Parathyroid adenoma (tissue), 2 donors: ENCODE measurements at regions not wholly inside any gene's neighbourhood (a gene's known extent, or its start where the extent isn't known, plus 50 kb on each side); places are given as distances from the start of the nearest gene placed in this dataset.

Experiments used
- H2AFZ ChIP-seq: fragments of 300-600 bp; sonication (generic); one replicate; pipeline ENCODE4 v1.7.0; 2017; ENCODE audit warnings: antibody characterized with exemption, mild to moderate bottlenecking
- H3K27ac ChIP-seq: fragments of 300-600 bp; sonication (generic); one replicate; pipeline ENCODE4 v1.7.0; 2017
- H3K27me3 ChIP-seq: fragments of 300-600 bp; sonication (generic); one replicate; pipeline ENCODE4 v1.7.0; 2017; ENCODE audit warnings: low read length; ENCODE audit not compliant: control insufficient read depth, insufficient read depth
- H3K36me3 ChIP-seq: fragments of 300-600 bp; sonication (generic); one replicate; pipeline ENCODE4 v1.7.0; 2017; ENCODE audit warnings: low read length; ENCODE audit not compliant: control insufficient read depth, insufficient read depth
- H3K4me1 ChIP-seq: fragments of 300-600 bp; sonication (generic); one replicate; pipeline ENCODE4 v1.7.0; 2017; ENCODE audit warnings: control low read depth
- H3K4me2 ChIP-seq: fragments of 300-600 bp; sonication (generic); one replicate; pipeline ENCODE4 v1.7.0; 2017; ENCODE audit warnings: low read length
- H3K4me3 ChIP-seq: fragments of 300-600 bp; sonication (generic); one replicate; pipeline ENCODE4 v1.7.0; 2017; ENCODE audit warnings: low read depth, low read length
- H3K79me2 ChIP-seq: fragments of 300-600 bp; sonication (generic); one replicate; pipeline ENCODE4 v1.7.0; 2017; ENCODE audit warnings: control low read depth
- H3K9ac ChIP-seq: fragments of 300-600 bp; sonication (generic); one replicate; pipeline ENCODE4 v1.7.0; 2017; ENCODE audit warnings: mild to moderate bottlenecking
- H3K9me3 ChIP-seq: fragments of 300-600 bp; sonication (generic); one replicate; pipeline ENCODE4 v1.7.0; 2017; ENCODE audit warnings: low read length; ENCODE audit not compliant: control insufficient read depth
- CTCF ChIP-seq: fragments of 300-600 bp; sonication (generic); IDR thresholded peaks from one replicate; pipeline ENCODE4 v1.7.0; 2017; ENCODE audit warnings: antibody characterized with exemption, mild to moderate bottlenecking
- donor health status: primary hyperparathyroidism.

GRCh38 chr11:130766650-130767565 lies 149.4 kb downstream of the SNX19 start:
- H3K4me3 ChIP-seq = no peak overlapping the region
- no peak for TF ChIP-seq CTCF
- H3K36me3 ChIP-seq = no peaks in the 10 kb centered on the region
- H3K27ac ChIP-seq = no peak overlapping the region
- no peaks in the 10 kb centered on the region for H3K79me2 ChIP-seq
- H3K9ac ChIP-seq = no peak overlapping the region
- no peaks in the 10 kb centered on the region for H3K27me3 ChIP-seq
- H2AFZ ChIP-seq = no peak overlapping the region
- H3K4me1 ChIP-seq = no peaks in the 10 kb centered on the region
- no peak overlapping the region for H3K4me2 ChIP-seq
- H3K9me3 ChIP-seq = no peaks in the 10 kb centered on the region

GRCh38 chr11:130769782-130770535 lies 146.3 kb downstream of the SNX19 start:
- H3K36me3 ChIP-seq = no peaks in the 10 kb centered on the region
- H3K9ac ChIP-seq = no peak overlapping the region
- no peak overlapping the region for H2AFZ ChIP-seq
- no peaks in the 10 kb centered on the region for H3K9me3 ChIP-seq
- TF ChIP-seq CTCF = no peak
- H3K27me3 ChIP-seq = no peaks in the 10 kb centered on the region
- H3K4me3 ChIP-seq = no peak overlapping the region
- no peaks in the 10 kb centered on the region for H3K4me1 ChIP-seq
- no peak overlapping the region for H3K4me2 ChIP-seq
- H3K27ac ChIP-seq = no peak overlapping the region
- no peaks in the 10 kb centered on the region for H3K79me2 ChIP-seq

- no peaks in the 10 kb centered on the region for H3K36me3 ChIP-seq
- H3K9me3 ChIP-seq = no peaks in the 10 kb centered on the region
- no peak overlapping the region for H3K4me3 ChIP-seq
- no peak for TF ChIP-seq CTCF
- no peak overlapping the region for H2AFZ ChIP-seq
- H3K79me2 ChIP-seq = no peaks in the 10 kb centered on the region
- no peaks in the 10 kb centered on the region for H3K4me1 ChIP-seq
- no peak overlapping the region for H3K9ac ChIP-seq
- H3K27ac ChIP-seq = no peak overlapping the region
- H3K4me2 ChIP-seq = no peak overlapping the region
- no peaks in the 10 kb centered on the region for H3K27me3 ChIP-seq
These were observed 144.6 kb downstream of the SNX19 start for GRCh38 chr11:130771708-130772107.

GRCh38 chr11:130772266-130773227 lies 143.7 kb downstream of the SNX19 start:
- no peak overlapping the region for H3K9ac ChIP-seq
- no peaks in the 10 kb centered on the region for H3K4me1 ChIP-seq
- no peak overlapping the region for H2AFZ ChIP-seq
- H3K27me3 ChIP-seq = no peaks in the 10 kb centered on the region
- H3K4me2 ChIP-seq = no peak overlapping the region
- no peaks in the 10 kb centered on the region for H3K36me3 ChIP-seq
- no peak overlapping the region for H3K27ac ChIP-seq
- TF ChIP-seq CTCF = no peak
- no peaks in the 10 kb centered on the region for H3K79me2 ChIP-seq
- no peaks in the 10 kb centered on the region for H3K9me3 ChIP-seq
- no peak overlapping the region for H3K4me3 ChIP-seq
